HG03520 (cell line): ENCODE measurements at regions not wholly inside any gene's neighbourhood (a gene's known extent, or its start where the extent isn't known, plus 50 kb on each side); places are given as distances from the start of the nearest gene placed in this dataset.

Experiments used
- ATAC-seq: cut with Tn5 transposase; IDR thresholded peaks from one replicate; pipeline ENCODE4 v1.9.1; 2021; ENCODE audit warnings: mild to moderate bottlenecking, moderate library complexity; ENCODE audit not compliant: unreplicated experiment

GRCh38 chr2:120966510-120967254, 231.0 kb downstream of the GLI2 start:
- no peak for ATAC-seq

GRCh38 chr2:120968307-120969015, 232.8 kb downstream of the GLI2 start:
- no peak for ATAC-seq

- no peak for ATAC-seq
These were observed 234.1 kb downstream of the GLI2 start for GRCh38 chr2:120969613-120970355.

GRCh38 chr2:120971866-120972265, 236.2 kb downstream of the GLI2 start:
- ATAC-seq, result no peak

- no peak for ATAC-seq
These were observed 236.6 kb downstream of the GLI2 start for GRCh38 chr2:120972286-120972685.

- ATAC-seq, result no peak
These were observed 237.5 kb downstream of the GLI2 start for GRCh38 chr2:120973196-120973595.

GRCh38 chr2:120974950-120975349, 239.3 kb downstream of the GLI2 start:
- no peak for ATAC-seq

- ATAC-seq, result no peak
These were observed 241.0 kb downstream of the GLI2 start for GRCh38 chr2:120976501-120977307.

- ATAC-seq, result no peak
These were observed 242.1 kb downstream of the GLI2 start for GRCh38 chr2:120977582-120978358.

GRCh38 chr2:120978359-120979050, 242.8 kb downstream of the GLI2 start:
- ATAC-seq, result no peak

GRCh38 chr2:120979398-120979797, 243.7 kb downstream of the GLI2 start:
- no peak for ATAC-seq

- ATAC-seq, result no peak
These were observed 244.3 kb downstream of the GLI2 start for GRCh38 chr2:120979921-120980320.

- no peak for ATAC-seq
These were observed 245.8 kb downstream of the GLI2 start for GRCh38 chr2:120981443-120981842.

- ATAC-seq, result no peak
These were observed 246.9 kb downstream of the GLI2 start for GRCh38 chr2:120982598-120982997.

GRCh38 chr2:120983344-120983743, 247.7 kb downstream of the GLI2 start:
- ATAC-seq, result no peak

GRCh38 chr2:120984046-120984445, 248.4 kb downstream of the GLI2 start:
- ATAC-seq, result no peak

GRCh38 chr2:120984452-120985173, 248.9 kb downstream of the GLI2 start:
- no peak for ATAC-seq

GRCh38 chr2:120985174-120985996, 249.7 kb downstream of the GLI2 start:
- ATAC-seq, result no peak
